ENCODE measurements at regions not wholly inside any gene's neighbourhood (a gene's known extent, or its start where the extent isn't known, plus 50 kb on each side); places are given as distances from the start of the nearest gene placed in this dataset.
"Not testable (repeated sequence)": the region's sequence is repeated elsewhere in the genome, so short reads cannot be mapped to it uniquely, and the experiment has no call there.

DNA sequence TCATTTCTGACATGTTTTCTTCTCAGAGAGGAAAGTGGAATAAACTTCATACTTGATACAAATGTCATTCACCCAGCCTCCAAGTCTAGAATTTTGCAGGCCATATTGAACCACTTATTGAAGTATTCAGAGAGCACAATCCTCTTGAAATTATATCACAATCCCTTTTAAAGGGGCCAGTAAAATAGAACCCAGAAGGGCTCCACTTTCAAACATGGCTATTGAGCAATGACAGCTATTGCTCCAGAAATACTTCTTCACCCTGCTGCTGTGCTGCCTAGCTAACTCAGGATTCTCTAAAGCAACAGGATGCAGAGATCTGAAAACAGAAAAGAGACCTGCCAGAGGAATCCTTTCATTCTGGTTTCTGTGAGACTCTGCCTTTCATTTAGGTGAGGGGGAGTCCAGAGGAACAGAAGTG is 275.0 kb upstream of the CDH5 start:
- DNase-seq: no peak

DNA sequence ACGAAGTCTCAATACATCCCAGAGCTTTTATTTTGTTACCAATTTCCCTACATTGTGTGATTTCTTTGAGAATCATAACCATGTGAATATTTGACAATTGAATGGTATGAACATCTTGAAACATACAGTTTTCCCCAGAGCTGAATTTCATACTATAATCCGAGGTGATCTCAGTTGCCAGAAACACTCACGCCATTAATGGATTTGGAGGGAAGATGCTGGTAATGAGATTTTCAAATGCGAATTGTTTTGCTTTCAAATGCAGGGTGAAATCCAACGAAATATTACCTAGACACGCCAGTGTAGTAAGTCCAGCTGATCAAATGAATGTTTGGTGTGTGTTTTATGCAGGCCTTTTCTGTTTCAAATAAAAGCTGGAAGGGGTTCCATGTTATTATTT is 277.8 kb upstream of the CDH5 start:
- peak; percentile 34 for DNase-seq

DNA sequence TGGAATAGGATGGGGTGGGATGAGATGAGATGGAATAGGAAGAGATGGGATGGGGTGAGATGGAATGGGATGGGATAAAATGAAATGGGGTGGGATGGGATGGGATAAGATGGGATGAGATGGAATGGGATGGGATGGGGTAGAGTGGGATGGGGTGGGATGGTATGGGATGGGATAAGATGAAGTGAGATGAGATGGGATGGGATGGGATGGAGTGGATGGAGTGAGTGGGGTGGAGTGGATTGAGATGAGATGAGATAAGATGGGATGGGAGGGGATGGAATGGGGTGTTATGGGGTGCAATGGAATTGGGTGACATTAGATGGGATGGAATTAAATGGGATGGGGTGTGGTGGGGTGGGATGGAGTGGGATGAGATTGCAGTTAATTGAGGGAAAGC is 279.2 kb upstream of the CDH5 start:
- no peak for DNase-seq

DNA sequence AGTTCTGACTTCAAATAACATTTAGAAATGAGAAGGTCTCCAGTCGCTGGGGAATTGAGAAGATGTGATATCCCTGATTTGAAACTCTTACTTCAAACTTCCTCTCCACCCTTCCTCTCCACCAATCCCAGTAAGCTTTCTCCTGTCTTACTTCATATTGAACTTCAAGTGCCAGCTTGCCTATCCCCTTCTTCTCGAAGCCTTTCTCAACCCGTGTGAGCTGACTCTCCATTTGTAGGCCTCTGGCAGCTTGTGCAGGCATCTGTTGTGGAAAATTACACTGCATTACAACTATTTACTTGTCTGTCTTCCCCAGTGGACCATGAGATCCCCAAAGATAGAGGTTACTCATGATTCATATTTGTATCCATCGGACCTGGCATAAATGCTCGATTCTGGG is 280.8 kb upstream of the CDH5 start:
- no peak for DNase-seq

DNA sequence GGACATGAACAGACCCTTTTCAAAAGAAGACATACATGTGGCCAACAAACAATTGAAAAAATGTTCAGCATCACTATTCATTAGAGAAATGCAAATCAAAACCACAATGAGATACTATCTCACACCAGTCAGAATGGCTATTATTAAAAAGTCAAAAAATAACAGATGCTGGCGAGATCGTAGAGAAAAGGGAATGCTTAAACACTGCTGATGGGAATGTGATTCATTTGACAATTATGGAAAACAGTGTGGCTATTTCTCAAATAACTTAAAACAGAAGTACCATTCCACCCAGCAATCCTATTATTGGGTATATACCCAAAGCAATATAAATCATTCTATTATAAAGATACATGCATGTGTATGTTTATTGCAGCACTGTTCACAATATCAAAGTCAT is 281.8 kb upstream of the CDH5 start:
- DNase-seq: not testable (repeated sequence)

DNA sequence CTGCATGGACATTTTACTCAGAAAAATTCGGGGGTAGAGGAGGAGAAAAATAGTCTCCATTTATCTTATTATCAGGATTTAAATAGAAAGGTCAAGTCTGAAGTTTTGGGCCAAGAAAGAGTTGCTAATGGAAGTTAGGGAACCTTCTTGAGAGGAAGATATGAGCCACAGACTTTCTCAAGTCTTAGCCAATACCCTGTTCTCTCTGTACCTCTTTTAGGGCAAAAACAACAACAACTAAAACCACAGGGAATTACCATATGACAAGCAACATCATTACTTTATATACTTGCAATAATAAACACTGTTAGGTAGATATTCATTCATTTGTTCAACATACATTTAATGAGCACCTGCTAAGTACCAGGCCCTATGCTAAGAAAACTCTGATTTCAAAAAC is 282.2 kb upstream of the CDH5 start:
- DNase-seq: no peak

DNA sequence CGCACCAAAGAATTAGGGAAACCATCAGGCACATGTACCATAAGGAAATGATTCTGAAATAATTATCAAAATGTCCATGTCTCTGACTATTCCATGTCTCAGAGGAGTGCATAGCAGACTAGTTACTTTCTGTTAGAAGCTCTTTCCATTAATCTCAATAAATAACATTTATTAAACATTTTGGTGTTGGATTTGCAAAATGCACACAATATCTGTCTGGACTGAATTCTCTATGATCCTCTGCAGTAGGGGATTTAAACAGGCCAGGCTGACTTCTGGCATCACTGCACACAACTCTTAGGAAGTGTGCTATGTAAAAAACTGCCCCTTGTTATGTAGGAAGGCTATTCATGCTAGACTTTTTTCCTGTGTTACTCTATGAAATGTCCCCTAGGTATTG is 283.3 kb upstream of the CDH5 start:
- DNase-seq: no peak

DNA sequence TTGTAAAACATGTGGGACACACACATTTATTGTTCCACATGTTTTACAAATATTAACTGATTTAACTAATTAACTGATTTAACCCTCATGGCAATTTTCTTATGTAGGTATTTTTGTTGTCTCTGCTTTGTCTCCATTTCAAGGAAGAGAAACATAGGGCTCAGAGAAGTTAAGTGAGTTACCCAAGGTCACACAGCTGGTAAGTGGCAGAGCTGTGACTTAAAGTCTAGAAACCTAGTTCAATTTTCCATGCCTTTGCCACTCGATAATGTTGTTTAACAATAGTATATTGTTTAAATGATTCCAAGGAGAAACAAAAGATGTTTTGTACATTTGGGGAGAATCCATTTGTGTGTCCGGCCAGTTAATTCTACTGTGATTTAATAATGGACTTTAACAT is 284.1 kb upstream of the CDH5 start:
- no peak for DNase-seq

DNA sequence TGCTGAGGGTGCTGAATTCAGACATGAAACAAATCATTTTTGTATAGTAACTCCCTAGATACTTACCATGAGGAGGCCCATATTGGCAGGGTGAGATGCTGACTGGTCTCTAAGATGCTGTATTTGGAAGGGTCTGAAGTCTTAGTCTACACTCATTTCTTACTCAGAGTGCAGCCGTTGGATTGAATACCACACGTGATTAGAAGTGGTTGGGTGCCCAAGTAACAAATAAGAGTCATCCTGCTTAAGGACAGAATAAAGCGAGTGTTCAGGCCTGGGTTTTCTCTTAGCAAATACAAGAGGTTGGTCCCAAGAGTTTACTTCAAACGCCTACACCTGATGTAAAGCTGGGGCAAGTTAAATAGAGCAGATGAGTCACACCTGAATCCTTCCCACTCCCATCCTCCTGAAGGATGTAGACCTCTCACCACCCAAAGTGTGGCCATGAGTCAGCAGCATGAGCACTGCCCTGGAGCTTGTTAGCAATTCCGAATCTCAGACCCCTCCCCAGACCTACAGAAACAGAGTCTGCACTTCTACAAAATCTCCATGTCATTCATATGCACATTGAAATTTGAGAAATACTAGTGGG is 284.6 kb upstream of the CDH5 start:
- DNase-seq: no peak

DNA sequence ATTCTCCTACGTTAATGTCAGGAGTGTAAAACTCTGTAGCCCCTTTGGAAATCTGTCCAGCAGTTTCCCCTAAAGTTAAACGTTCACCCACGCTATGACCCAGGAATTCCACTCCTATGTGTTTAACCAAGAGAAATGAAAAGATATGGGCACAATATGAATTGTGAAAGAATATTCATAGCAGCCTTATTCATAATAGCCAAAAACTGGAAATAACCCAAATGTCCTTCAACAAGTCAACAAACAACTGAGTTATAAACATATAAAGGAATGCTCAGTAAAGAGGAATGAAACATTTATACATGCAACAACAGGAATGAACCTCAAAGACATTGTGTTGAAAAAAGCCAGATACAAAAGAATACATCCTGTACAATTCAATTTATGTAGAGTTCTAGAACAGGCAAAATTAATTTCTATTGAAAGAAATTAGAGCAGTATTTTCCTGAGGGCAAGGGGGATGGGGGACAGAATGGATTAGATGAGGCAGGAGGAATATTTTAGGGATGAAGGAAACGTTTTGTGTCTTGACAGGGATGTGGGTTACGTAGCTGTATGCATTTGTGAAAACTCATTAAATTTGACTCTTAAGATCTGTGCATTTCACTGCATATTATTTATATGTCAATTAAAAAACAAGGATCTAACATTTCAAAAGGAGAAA is 286.7 kb upstream of the CDH5 start:
- DNase-seq: no peak

DNA sequence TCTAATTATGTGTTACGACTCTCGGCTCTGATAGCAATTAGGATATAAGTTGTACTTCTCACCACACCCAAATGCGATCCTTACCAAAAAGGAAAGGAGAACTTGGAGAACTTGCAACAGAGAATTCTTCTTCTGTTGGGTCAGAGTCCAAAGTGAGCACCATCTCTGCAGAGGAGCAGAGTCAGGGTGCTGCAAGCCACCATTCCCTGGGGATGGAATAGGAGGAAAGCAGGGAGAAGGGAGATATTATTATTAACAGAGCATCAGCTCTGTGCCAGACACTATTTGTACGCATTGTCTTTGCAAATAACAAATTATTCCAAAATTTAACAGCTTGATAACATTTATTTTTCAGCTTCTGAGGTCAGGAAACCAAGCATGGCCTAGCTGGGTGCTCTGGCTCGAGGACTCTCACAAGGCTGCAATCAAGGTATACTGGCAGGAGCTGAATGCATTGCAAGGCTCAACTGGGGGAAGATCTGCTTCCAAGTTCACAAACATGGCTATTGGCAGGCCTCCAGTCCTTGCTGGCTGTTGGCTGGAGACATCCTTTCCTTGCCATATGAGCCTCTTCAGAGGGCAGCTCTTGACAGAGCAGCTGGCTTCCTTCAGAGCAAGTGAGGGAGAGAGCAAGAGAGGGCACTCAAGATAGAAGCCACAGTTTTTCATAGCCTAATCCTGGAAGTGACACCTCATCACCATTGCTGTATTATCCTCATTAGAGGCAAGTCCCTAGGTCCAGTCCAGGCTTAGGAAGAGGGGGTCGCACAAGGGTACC is 296.2 kb upstream of the CDH5 start:
- peak; percentile 44 for DNase-seq

DNA sequence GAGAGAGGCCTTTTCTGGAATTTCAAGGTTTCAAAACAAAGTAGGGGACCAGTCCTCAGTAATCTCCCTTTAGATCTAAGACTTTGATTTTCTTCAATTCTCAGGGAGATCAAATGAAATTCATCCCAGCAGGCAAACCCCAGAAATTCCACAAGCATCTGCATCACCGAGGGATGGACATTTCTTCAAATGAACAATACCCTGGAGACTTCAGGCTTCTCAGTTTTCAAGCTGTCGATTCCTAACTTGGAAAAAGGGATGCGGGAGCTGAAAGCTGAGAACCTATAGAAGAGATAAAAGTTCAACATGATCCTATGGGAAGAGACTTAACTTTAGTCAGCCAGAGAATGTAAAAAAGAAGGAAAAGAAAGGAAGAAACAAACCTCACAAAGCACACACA is 296.9 kb upstream of the CDH5 start:
- DNase-seq: no peak

DNA sequence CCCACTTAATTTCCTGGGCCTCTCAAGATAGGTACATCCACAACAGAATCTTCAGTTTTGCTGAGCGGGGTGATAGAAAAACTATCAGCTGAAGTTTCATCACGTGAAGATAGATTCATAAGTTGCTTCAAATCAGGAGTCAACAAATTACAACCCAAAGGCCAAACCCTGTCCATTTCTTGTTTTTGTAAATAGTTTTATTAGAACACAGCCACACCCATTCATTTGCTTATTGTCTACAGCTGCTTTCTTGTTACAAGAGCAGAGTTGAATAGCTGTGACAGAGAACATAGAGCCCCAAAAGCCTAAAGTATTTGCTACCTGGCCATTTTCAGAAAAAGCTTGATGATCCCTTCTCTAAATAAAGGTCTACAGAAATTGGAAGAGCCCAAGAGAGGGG is 300.1 kb upstream of the CDH5 start:
- DNase-seq: no peak

DNA sequence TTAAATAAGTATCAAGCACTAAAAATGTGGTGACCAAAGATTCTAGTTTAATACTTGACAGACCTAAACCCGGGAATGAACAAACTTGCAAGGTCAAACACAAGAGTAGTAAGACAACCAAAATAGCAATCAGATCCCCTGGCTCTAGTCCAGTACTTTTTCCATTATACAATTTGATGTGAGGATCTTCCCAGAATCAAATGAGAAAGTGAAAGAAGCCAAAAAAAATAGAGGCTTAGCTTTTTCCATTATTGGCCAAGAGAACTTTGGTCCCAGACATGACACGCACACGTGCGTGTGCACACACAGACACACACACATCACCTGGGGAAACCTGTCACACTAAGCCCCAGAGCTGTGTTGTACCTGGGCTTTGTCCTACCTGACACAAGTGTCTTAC is 300.6 kb upstream of the CDH5 start:
- peak; percentile 74 for DNase-seq

DNA sequence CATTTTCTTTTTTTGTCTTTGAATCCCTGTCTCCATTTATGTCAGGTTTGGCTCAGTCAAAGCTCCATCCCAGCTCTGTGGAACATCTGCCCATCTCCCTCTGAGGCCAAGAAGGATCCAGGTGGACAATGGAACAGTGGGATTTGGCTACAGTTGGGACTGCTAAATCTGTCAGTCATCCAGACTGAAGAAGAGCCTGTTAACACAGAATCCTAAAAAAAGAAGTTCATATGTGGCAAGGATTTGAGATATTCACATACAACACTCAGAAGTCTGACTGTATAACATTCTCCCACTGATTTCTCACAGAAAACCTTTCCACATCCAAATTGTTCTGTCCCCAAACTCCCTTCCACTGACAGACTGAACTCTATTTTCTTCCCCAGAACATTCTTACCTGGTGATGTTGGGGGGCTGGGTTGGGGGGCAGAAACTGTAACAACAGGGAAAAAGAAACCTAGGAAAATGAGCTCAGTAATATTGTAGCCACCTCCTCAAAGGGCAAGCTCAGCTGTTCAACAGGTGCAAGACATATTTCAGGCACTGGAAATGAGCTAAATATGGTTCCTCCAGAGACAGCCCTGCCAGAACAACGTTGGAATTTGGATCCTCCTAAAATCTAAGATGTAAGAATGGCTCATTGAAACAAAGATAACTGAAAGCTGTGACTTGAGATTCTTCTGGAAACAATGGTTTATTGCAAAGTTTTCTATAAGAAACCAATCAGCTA is 301.5 kb upstream of the CDH5 start:
- no peak for DNase-seq

DNA sequence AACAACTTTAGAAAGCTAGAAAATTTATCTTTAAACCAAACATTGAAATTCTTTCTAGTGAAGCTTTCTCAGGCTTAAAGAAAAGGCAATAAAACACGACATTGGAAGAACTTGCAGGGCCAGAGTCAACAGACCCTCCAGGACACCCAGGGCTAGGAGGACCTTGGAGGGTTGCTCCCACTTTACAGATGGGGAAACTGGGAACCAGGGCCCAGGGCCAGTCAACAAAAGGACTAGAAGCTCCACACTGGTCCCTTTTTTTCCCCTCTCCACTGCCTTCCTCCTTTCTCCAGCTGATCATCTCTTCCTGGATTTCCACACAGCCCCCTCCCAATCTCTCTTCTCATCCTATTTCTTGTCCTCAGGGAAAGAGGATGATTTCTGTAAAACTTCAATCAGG is 307.7 kb upstream of the CDH5 start:
- DNase-seq: no peak

DNA sequence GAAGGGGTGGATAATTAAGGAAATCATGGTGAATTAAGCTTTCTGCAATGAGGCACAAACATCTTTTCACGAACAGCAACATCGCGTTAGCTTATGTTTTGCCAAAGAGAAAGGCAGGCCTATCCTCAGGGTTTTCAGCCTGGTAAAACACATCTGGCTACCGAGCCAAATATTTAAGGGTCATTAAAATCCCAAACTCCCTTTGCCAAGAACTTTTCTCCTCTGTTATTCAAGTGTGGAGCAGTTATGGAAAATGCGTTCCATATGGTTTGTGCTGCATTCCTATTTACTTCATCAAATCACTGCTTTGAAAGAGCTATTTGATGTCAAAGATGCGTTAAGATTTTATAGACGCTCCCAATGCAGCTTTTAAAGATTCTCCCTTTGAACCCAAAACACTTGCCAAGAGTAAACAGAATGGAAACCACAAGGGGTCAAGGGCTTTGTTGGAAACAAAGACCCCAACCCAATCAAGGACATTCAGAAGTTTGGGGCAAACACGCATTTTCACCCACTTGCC is 308.3 kb upstream of the CDH5 start:
- no peak for DNase-seq

DNA sequence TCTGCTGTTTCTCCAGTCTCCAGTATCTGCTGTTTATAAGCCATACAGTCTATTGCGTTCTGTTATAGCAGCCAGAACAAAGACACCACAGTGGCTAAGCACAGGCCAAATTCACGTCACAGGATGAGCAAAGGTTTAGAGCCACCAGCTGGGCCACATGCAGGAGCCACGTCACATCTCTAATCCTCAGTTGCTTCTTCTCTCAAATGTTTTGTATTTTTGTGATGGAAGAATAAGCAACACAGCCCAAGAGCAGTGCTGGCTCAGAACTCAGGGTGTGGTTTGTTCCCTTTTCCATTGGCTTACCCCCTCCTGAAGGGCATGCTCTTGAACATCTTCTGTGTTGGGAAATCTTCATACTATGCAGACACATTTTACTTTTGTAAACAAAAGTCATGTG is 309.4 kb upstream of the CDH5 start:
- DNase-seq: no peak

DNA sequence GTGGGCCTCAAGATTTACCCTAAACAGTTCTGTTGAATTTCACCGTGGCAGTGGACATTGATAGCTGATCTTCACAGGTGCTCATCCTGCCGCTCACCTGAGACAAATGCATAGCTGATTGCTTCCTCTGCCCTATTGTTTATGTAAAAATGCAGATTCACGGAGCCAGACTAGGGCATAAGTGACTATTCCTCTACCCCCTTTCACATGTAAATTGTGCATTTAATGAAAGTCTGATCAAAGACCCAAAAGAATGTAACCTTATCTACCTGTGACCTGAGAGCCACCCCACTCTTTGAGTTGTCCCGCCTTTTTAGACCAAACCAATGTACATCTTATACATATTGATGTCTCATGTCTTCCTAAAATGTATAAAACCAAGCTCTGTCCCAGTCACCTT is 312.4 kb upstream of the CDH5 start:
- no peak for DNase-seq

DNA sequence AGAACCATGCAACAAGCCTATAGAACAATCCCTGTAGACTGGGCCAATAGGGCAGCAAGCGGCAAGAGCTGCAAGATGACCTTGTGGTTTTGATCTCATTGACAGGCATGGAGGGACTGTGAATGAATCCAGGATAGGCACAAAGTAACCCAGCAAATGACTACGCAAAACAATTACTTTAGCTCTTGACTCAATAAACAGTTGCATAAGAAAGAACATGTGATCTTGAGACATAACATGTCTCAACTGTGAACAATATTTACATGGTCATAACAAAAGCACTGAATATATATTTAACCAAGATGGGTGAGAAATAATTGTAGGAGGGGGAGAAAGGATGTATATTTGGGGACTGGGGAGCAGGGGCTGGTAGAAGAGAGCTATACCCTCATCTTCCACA is 313.7 kb upstream of the CDH5 start:
- DNase-seq: no peak

DNA sequence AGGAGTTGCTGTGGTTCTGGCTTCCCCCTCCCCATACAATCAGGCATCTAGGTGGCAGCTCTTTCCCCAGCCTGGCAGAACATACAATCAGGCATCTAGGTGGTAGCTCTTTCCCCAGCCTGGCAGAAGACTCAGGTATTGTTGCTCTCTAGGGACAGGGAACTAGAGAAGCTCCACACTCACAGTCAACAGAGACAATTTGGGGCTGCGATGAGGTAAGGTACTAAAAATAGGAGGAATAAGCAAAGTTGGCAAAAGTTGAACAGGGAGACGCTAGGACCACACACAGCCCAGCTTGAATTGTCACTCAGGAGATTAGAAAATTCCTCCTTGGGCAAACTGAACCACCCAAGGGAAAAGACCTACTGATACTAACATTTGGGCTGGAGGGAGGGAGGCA is 315.5 kb upstream of the CDH5 start:
- DNase-seq: no peak

DNA sequence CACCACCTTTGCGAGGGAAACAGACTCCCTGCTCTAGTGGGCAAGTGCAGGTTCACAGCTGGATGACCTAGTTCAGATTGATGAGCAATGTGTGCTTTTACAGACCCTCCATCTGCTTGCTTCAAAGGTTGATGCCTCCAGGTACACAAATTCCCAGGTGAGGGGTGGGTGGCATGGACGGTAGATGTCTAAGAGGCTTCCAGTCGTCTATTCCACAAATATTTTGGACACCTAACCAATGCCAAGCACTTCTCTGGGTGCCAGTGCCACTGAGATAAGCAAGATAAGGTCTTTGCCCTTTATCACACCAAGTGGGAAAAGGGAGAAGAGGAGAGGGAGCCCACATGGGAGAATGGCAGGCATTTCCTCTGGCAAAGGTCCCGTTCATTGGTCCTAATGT is 316.6 kb upstream of the CDH5 start:
- no peak for DNase-seq

DNA sequence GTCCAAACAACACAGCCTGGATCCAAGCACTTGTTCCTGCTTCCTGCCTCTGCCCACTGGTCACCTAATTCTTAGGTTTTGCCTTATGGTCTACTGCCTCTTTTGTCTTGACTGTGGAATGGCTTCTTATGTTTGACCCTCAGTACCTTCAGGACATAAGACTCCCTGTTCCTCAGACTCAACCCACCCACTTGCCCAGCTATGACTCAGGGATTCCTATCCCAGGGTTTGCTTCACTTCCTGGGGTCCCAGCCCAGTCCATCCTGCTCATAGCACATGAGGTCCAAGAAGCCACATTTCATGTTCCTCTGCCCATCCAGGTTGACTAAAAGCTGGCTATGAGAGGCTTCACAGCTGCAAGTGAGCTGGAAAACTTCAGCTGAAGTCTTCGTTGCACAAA is 320.9 kb upstream of the CDH5 start:
- no peak for DNase-seq
